Bronchial epithelial cell (primary cell): ENCODE measurements at regions not wholly inside any gene's neighbourhood (a gene's known extent, or its start where the extent isn't known, plus 50 kb on each side); places are given as distances from the start of the nearest gene placed in this dataset.

ENCODE experiments used
- DNase-seq: peaks from one replicate; pipeline ENCODE4 v3.0.0-alpha.2; 2010; ENCODE audit warnings: low read depth
- FAIRE-seq: peaks from 2 replicates; lab custom pipeline; 2011; peaks lifted over from hg19 to GRCh38; lab: Jason Lieb, UNC
- H3K27me3 ChIP-seq: 2 replicates; pipeline ENCODE4 v1.5.1; 2011; ENCODE audit warnings: low read length; ENCODE audit not compliant: control insufficient read depth, insufficient read depth
- H3K36me3 ChIP-seq: 2 replicates; pipeline ENCODE4 v1.5.1; 2011; ENCODE audit warnings: low read length; ENCODE audit not compliant: control insufficient read depth, insufficient read depth
- H3K4me3 ChIP-seq: 2 replicates; pipeline ENCODE4 v1.5.1; 2011; ENCODE audit warnings: mild to moderate bottlenecking, low read depth, low read length, control low read depth
- TF ChIP-seq, protein P1 (sequence below): IDR thresholded peaks from 2 replicates; pipeline ENCODE4 v1.5.1; 2011; ENCODE audit warnings: mild to moderate bottlenecking, moderate library complexity, low read length, control low read depth, inconsistent platforms; ENCODE audit not compliant: insufficient read depth, severe bottlenecking

- no peak overlapping the region for H3K4me3 ChIP-seq
- TF ChIP-seq, protein P1, sequence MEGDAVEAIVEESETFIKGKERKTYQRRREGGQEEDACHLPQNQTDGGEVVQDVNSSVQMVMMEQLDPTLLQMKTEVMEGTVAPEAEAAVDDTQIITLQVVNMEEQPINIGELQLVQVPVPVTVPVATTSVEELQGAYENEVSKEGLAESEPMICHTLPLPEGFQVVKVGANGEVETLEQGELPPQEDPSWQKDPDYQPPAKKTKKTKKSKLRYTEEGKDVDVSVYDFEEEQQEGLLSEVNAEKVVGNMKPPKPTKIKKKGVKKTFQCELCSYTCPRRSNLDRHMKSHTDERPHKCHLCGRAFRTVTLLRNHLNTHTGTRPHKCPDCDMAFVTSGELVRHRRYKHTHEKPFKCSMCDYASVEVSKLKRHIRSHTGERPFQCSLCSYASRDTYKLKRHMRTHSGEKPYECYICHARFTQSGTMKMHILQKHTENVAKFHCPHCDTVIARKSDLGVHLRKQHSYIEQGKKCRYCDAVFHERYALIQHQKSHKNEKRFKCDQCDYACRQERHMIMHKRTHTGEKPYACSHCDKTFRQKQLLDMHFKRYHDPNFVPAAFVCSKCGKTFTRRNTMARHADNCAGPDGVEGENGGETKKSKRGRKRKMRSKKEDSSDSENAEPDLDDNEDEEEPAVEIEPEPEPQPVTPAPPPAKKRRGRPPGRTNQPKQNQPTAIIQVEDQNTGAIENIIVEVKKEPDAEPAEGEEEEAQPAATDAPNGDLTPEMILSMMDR: no peak
- DNase-seq: no peak
- H3K27me3 ChIP-seq: no peaks in the 10 kb centered on the region
- FAIRE-seq: no peak
- no peaks in the 10 kb centered on the region for H3K36me3 ChIP-seq
These were observed 56.2 kb upstream of the RPS6KA3 start for GRCh38 chrX:20322887-20323286.

DNA sequence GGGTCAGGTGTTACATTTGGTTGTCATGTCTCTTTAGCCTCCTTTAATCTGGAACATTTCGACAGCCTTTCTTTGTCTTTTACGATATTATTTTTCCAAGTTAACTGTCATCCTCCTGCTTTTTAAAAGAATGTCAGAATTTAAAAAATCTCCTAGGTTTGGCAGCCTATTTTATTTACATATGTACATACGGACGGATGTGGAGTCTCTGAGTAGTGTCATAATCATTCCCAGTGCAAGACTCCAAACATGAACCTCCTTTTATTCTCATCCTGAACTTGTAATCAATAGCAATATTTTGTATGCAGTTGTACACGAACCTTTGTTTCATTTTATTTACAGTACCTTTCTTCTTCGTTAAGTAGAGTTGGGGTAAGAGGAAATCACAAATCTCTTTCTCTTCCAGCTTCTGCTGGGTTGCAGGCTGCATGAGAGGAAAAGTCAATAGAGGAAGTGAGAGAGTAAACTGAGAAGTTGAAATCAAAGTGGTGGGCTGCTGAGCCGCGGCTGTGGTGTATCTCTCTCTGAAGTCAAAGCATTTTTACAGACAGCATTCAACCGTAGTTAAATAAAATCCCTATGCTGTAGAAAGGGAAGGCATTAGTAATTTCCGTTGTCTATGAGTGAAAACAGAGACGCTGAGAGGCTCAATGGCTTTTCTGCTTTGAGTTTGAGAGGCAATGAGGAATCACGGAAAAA is 53.9 kb upstream of the RPS6KA3 start:
- Histone ChIP-seq H3K4me3 (no peak overlapping the region), H3K36me3 (no peaks in the 10 kb centered on the region), H3K27me3 (no peaks in the 10 kb centered on the region)
- TF ChIP-seq, protein P1: no peak
- FAIRE-seq (no peak), DNase-seq (no peak)

DNA sequence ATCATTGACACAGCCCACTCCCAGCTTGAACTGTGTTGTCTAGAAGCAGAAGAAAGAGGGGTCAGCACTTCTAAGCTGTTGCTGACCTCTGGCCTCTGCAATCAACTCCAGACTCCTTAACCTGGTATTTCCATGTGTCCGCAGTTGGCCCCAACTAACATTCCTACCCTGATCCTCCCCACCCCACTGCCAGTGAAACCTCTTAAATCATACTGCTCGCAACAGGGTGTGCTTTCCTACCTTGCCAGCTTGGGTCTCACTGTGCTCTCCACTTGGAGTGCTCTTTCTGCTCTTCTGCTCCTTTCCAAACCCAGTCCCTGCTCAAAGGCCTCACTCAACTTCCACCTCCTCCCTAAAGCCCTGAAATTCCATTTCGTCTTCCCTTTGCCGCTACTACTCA is 52.3 kb upstream of the RPS6KA3 start:
- no peaks in the 10 kb centered on the region for H3K36me3 ChIP-seq
- no peak for DNase-seq
- no peak overlapping the region for H3K4me3 ChIP-seq
- TF ChIP-seq, protein P1: no peak
- no peak for FAIRE-seq
- H3K27me3 ChIP-seq: no peaks in the 10 kb centered on the region

- H3K27me3 ChIP-seq: no peaks in the 10 kb centered on the region
- FAIRE-seq (no peak), DNase-seq (no peak)
- TF ChIP-seq, protein P1: no peak
- no peak overlapping the region for H3K4me3 ChIP-seq
- H3K36me3 ChIP-seq: no peaks in the 10 kb centered on the region
These were observed 51.2 kb upstream of the RPS6KA3 start for GRCh38 chrX:20317873-20318272.
